Chondrocyte (in vitro differentiated cells): ENCODE measurements at regions not wholly inside any gene's neighbourhood (a gene's known extent, or its start where the extent isn't known, plus 50 kb on each side); places are given as distances from the start of the nearest gene placed in this dataset.

Experiments used
- DNase-seq: peaks from one replicate; pipeline ENCODE4 v3.0.0; 2021; ENCODE audit warnings: mixed read lengths, low spot score
- H3K27ac Mint-ChIP-seq: one replicate; pipeline ENCODE4 v1.8.0; 2021; ENCODE audit warnings: mild to moderate bottlenecking, moderate library complexity, mixed read lengths; ENCODE audit not compliant: unreplicated experiment
- H3K27me3 Mint-ChIP-seq: 2 replicates; pipeline ENCODE4 v1.8.0; 2021; ENCODE audit warnings: low read depth, mixed read lengths
- H3K36me3 Mint-ChIP-seq: 2 replicates; pipeline ENCODE4 v1.8.0; 2021; ENCODE audit warnings: low read depth, mixed read lengths
- H3K4me1 Mint-ChIP-seq: 2 replicates; pipeline ENCODE4 v1.8.0; 2021; ENCODE audit warnings: low read depth, mild to moderate bottlenecking, mixed read lengths
- H3K4me3 Mint-ChIP-seq: one replicate; pipeline ENCODE4 v1.8.0; 2021; ENCODE audit warnings: mild to moderate bottlenecking, moderate library complexity, mixed read lengths; ENCODE audit not compliant: unreplicated experiment
- H3K9me3 Mint-ChIP-seq: 2 replicates; pipeline ENCODE4 v1.8.0; 2021; ENCODE audit warnings: low read depth, mixed read lengths
- TF ChIP-seq, protein P1 (sequence below): fragments of 200-600 bp; sonication (generic); IDR thresholded peaks from 2 replicates; pipeline ENCODE4 v1.5.0; 2021; ENCODE audit warnings: antibody characterized with exemption, mild to moderate bottlenecking, moderate library complexity

GRCh38 chr1:79531790-79532189, 525.3 kb upstream of the ADGRL4 start:
- no peaks in the 10 kb centered on the region for H3K4me1 Mint-ChIP-seq
- H3K27ac Mint-ChIP-seq, result no peak overlapping the region
- no peaks in the 10 kb centered on the region for H3K36me3 Mint-ChIP-seq
- no peak overlapping the region for H3K4me3 Mint-ChIP-seq
- DNase-seq, result no peak
- H3K9me3 Mint-ChIP-seq, result no peaks in the 10 kb centered on the region
- H3K27me3 Mint-ChIP-seq, result no peaks in the 10 kb centered on the region
- TF ChIP-seq, protein P1, sequence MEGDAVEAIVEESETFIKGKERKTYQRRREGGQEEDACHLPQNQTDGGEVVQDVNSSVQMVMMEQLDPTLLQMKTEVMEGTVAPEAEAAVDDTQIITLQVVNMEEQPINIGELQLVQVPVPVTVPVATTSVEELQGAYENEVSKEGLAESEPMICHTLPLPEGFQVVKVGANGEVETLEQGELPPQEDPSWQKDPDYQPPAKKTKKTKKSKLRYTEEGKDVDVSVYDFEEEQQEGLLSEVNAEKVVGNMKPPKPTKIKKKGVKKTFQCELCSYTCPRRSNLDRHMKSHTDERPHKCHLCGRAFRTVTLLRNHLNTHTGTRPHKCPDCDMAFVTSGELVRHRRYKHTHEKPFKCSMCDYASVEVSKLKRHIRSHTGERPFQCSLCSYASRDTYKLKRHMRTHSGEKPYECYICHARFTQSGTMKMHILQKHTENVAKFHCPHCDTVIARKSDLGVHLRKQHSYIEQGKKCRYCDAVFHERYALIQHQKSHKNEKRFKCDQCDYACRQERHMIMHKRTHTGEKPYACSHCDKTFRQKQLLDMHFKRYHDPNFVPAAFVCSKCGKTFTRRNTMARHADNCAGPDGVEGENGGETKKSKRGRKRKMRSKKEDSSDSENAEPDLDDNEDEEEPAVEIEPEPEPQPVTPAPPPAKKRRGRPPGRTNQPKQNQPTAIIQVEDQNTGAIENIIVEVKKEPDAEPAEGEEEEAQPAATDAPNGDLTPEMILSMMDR, result no peak

DNA sequence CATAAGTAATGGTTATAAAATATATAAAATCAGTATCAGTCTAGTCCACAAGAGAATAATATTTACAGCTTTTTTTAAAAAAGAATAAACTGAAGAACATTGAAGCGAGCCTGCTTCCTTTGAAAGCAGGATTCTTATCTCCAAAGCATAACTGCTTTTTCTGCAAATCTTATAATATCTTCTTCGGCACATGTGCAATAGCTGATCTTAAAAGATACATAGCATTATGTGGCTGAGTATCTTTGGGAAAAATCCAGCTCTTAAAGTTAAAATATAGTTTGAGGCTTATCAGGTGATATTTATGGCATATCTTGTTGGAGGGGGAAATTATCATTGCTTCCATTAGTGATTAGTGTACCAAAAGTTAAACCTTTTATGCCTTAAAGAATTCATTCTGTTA, 523.9 kb upstream of the ADGRL4 start:
- TF ChIP-seq, protein P1, result no peak
- no peak overlapping the region for H3K4me3 Mint-ChIP-seq
- H3K27me3 Mint-ChIP-seq, result no peaks in the 10 kb centered on the region
- no peaks in the 10 kb centered on the region for H3K4me1 Mint-ChIP-seq
- no peak for DNase-seq
- H3K9me3 Mint-ChIP-seq, result no peaks in the 10 kb centered on the region
- no peak overlapping the region for H3K27ac Mint-ChIP-seq
- no peaks in the 10 kb centered on the region for H3K36me3 Mint-ChIP-seq

DNA sequence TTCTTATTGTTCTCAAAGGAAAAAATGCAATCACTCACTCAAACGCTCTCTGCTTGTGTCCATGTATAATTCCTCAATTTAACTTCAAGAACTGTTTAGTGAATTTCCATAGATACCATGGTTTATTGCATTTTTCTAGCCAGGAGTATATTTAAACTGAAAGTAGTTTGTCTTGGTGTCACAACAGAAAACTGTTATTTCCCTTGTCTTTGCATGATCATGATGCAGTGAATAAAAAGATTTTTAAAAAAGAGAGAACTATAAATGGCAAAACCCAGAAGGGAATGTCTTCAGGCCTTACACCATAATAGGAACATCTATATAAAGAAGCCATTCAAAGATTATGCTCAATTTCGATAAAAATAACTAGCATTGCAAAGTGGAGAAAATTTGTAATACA, 523.5 kb upstream of the ADGRL4 start:
- H3K27me3 Mint-ChIP-seq, result no peaks in the 10 kb centered on the region
- H3K4me1 Mint-ChIP-seq, result no peaks in the 10 kb centered on the region
- H3K27ac Mint-ChIP-seq, result no peak overlapping the region
- no peaks in the 10 kb centered on the region for H3K36me3 Mint-ChIP-seq
- H3K4me3 Mint-ChIP-seq, result no peak overlapping the region
- no peak for DNase-seq
- TF ChIP-seq, protein P1, result no peak
- no peaks in the 10 kb centered on the region for H3K9me3 Mint-ChIP-seq

GRCh38 chr1:79524126-79524525, 517.6 kb upstream of the ADGRL4 start:
- no peak overlapping the region for H3K4me3 Mint-ChIP-seq
- H3K27ac Mint-ChIP-seq, result no peak overlapping the region
- TF ChIP-seq, protein P1, result no peak
- H3K4me1 Mint-ChIP-seq, result no peaks in the 10 kb centered on the region
- no peak for DNase-seq
- H3K27me3 Mint-ChIP-seq, result no peaks in the 10 kb centered on the region
- no peaks in the 10 kb centered on the region for H3K9me3 Mint-ChIP-seq
- H3K36me3 Mint-ChIP-seq, result no peaks in the 10 kb centered on the region

- H3K27me3 Mint-ChIP-seq, result no peaks in the 10 kb centered on the region
- H3K4me1 Mint-ChIP-seq, result peaks cover 8% of the 10 kb centered on the region
- no peaks in the 10 kb centered on the region for H3K9me3 Mint-ChIP-seq
- no peak overlapping the region for H3K4me3 Mint-ChIP-seq
- H3K36me3 Mint-ChIP-seq, result no peaks in the 10 kb centered on the region
- H3K27ac Mint-ChIP-seq, result no peak overlapping the region
- TF ChIP-seq, protein P1, result no peak
- DNase-seq, result no peak
Measured at GRCh38 chr1:79519084-79519760, 512.7 kb upstream of the ADGRL4 start.
